HepG2 (cell line): ENCODE measurements at regions not wholly inside any gene's neighbourhood (a gene's known extent, or its start where the extent isn't known, plus 50 kb on each side); places are given as distances from the start of the nearest gene placed in this dataset.

Source experiments
- ATAC-seq: fragments of 200-7000 bp; cut with Tn5 transposase; 3 replicates; pipeline ENCODE4 v1.9.1; 2020; ENCODE audit warnings: mild to moderate bottlenecking, moderate library complexity
- BruUV-seq: library from RNA; stranded (reverse); fragments of 400-500 nt; replicated peaks from 2 replicates; lab custom pipeline; 2021; lab: Mats Ljungman, UMichigan
- CTCF ChIA-PET: fragments of 300-600 bp; formaldehyde crosslinking; extraction: SDS; loops from one replicate; lab custom pipeline; 2021; ENCODE audit warnings: low total read pairs, inconsistent platforms, low intra/inter-chr PET ratio; lab: Yijun Ruan, JAX
- POLR2A ChIA-PET: fragments of 350-600 bp; sonication (Branson Sonifier 250); formaldehyde crosslinking; loops from one replicate; lab custom pipeline; 2020; ENCODE audit warnings: antibody characterized with exemption, inconsistent platforms; lab: Yijun Ruan, JAX
- DNase-seq: peaks from one replicate; pipeline ENCODE4 v3.0.0-alpha.2; 2015; ENCODE audit warnings: low spot score
- FAIRE-seq: peaks from 3 replicates; lab custom pipeline; 2011; peaks lifted over from hg19 to GRCh38; lab: Jason Lieb, UNC
- H2AFZ ChIP-seq: one replicate; pipeline ENCODE4 v1.6.1; 2011; ENCODE audit warnings: low read length, inconsistent platforms
- H3K27ac ChIP-seq: fragments of 300-600 bp; 3 replicates; pipeline ENCODE4 v1.8.0; 2011; ENCODE audit warnings: mixed run types, mild to moderate bottlenecking, mixed read lengths, low read length, inconsistent platforms; ENCODE audit not compliant: insufficient read depth; ENCODE audit errors: extremely low read length
- H3K27me3 ChIP-seq, 2 experiments: fragments of 200-600 bp in 1 of 2; 2 replicates in 1 of 2; 3 replicates in 1 of 2; pipeline versions ENCODE4 v1.6.0 to v1.8.0; 2011; ENCODE audit warnings: low read length in 2 of 2, mild to moderate bottlenecking in 2 of 2, moderate library complexity in 2 of 2, inconsistent platforms in 1 of 2; ENCODE audit not compliant: insufficient read depth in 2 of 2, control insufficient read depth in 1 of 2
- H3K36me3 ChIP-seq, 2 experiments: fragments of 200-600 bp in 1 of 2; replicated peaks in 1 of 2; 2 replicates in 1 of 2; 3 replicates in 1 of 2; pipeline versions ENCODE4 v1.5.1 to v1.8.0; 2011; ENCODE audit warnings: low read length in 2 of 2, inconsistent platforms in 1 of 2; ENCODE audit not compliant: insufficient read depth in 2 of 2, control insufficient read depth in 1 of 2
- H3K4me1 ChIP-seq: 2 replicates; pipeline ENCODE4 v1.5.1; 2012; ENCODE audit warnings: low read length, inconsistent platforms; ENCODE audit not compliant: insufficient read depth
- H3K4me2 ChIP-seq: 2 replicates; pipeline ENCODE4 v1.6.0; 2011; ENCODE audit warnings: low read depth, low read length, inconsistent platforms
- H3K4me3 ChIP-seq, 3 experiments: fragments of 200-600 bp in 1 of 3; sonication (generic), shearing (Covaris generic) in 1 of 3; replicated peaks in 1 of 3; 2 replicates each; pipeline ENCODE4 v1.5.1; 2011 to 2016; ENCODE audit warnings: low read length in 3 of 3, inconsistent platforms in 2 of 3, low read depth in 2 of 3, mild to moderate bottlenecking in 2 of 3, control low read depth in 1 of 3, mixed read lengths in 1 of 3; ENCODE audit not compliant: insufficient read depth in 1 of 3
- H3K79me2 ChIP-seq: one replicate; pipeline ENCODE4 v1.6.1; 2011; ENCODE audit warnings: low read length, inconsistent platforms; ENCODE audit not compliant: insufficient read depth
- H3K9ac ChIP-seq: 2 replicates; pipeline ENCODE4 v1.6.0; 2011; ENCODE audit warnings: mild to moderate bottlenecking, low read depth, low read length, inconsistent platforms; ENCODE audit not compliant: insufficient read depth
- H3K9me3 ChIP-seq: 2 replicates; pipeline ENCODE4 v1.5.1; 2012; ENCODE audit warnings: mild to moderate bottlenecking, low read length
- H4K20me1 ChIP-seq: 2 replicates; pipeline ENCODE4 v1.6.0; 2011; ENCODE audit warnings: inconsistent platforms, mild to moderate bottlenecking, low read length, moderate library complexity; ENCODE audit not compliant: insufficient read depth
- AHR ChIP-seq: IDR thresholded peaks from 2 replicates; pipeline ENCODE4 v1.6.1; 2018; ENCODE audit warnings: missing genetic modification reagents, missing compliant biosample characterization
- BCL6 ChIP-seq: IDR thresholded peaks from 2 replicates; pipeline ENCODE4 v1.6.1; 2016; ENCODE audit warnings: missing genetic modification reagents, missing compliant biosample characterization
- BRCA1 ChIP-seq: sonication (generic); formaldehyde crosslinking; IDR thresholded peaks from 2 replicates; pipeline ENCODE4 v1.4.0; 2020; ENCODE audit warnings: missing genetic modification reagents
- CEBPB ChIP-seq: IDR thresholded peaks from 2 replicates; pipeline ENCODE4 v1.6.1; 2011; ENCODE audit warnings: low read depth, low read length, improper control_type of control experiment, borderline replicate concordance
- HNRNPLL ChIP-seq: fragments of 200-400 bp; formaldehyde crosslinking; IDR thresholded peaks from 2 replicates; pipeline ENCODE4 v1.6.1; 2017; ENCODE audit warnings: mild to moderate bottlenecking, low read depth, low read length; ENCODE audit not compliant: poor library complexity, severe bottlenecking
- KLF6 ChIP-seq: IDR thresholded peaks from 2 replicates; pipeline ENCODE4 v1.8.0; 2016; ENCODE audit warnings: missing biosample characterization, missing genetic modification reagents
- NFE2L1 ChIP-seq: sonication (generic); formaldehyde crosslinking; IDR thresholded peaks from 2 replicates; pipeline ENCODE4 v1.4.0; 2020; ENCODE audit warnings: missing genetic modification reagents, mild to moderate bottlenecking, borderline replicate concordance
- PLSCR1 ChIP-seq: sonication (generic); formaldehyde crosslinking; IDR thresholded peaks from 2 replicates; pipeline ENCODE4 v1.5.0; 2020; ENCODE audit warnings: missing genetic modification reagents, mild to moderate bottlenecking, borderline replicate concordance
- PTBP1 ChIP-seq: fragments of 200-400 bp; formaldehyde crosslinking; IDR thresholded peaks from 2 replicates; pipeline ENCODE4 v1.6.1; 2018; ENCODE audit warnings: low read length, low read depth; ENCODE audit not compliant: poor library complexity, severe bottlenecking
- SP4 ChIP-seq: sonication (generic); formaldehyde crosslinking; IDR thresholded peaks from 2 replicates; pipeline ENCODE4 v1.8.1; 2023; ENCODE audit warnings: mild to moderate bottlenecking, missing genetic modification reagents
- ZBTB34 ChIP-seq: sonication (generic); formaldehyde crosslinking; IDR thresholded peaks from 2 replicates; pipeline ENCODE4 v1.8.0; 2022; ENCODE audit warnings: mild to moderate bottlenecking, missing genetic modification reagents
- ZBTB46 ChIP-seq: sonication (generic); formaldehyde crosslinking; IDR thresholded peaks from 2 replicates; pipeline ENCODE4 v1.4.0; 2020; ENCODE audit warnings: mild to moderate bottlenecking, missing genetic modification reagents, borderline replicate concordance
- ZNF607 ChIP-seq: sonication (generic); formaldehyde crosslinking; IDR thresholded peaks from 2 replicates; pipeline ENCODE4 v1.5.1; 2020; ENCODE audit warnings: missing genetic modification reagents, mild to moderate bottlenecking, borderline replicate concordance
- ZNF883 ChIP-seq: sonication (generic); formaldehyde crosslinking; IDR thresholded peaks from 2 replicates; pipeline ENCODE4 v1.5.1; 2020; ENCODE audit warnings: mild to moderate bottlenecking, missing genetic modification reagents; ENCODE audit errors: not compliant biosample characterization
- WGBS: methylation state at CpG from one replicate; pipeline ENCODE4 v1.1.6; 2017; ENCODE audit warnings: low lambda C conversion rate; 5-methylcytosine and 5-hydroxymethylcytosine counted together
- in situ Hi-C: cut with HindIII; loops from 2 replicates; pipeline ENCODE4 v1.10.0; 2017; ENCODE audit warnings: low pct_unique_long_range_greater_than_20kb; ENCODE audit not compliant: extremely low pct_ligation_motif_present
- intact Hi-C: fragments of 100-400 bp; cut with micrococcal nuclease; formaldehyde crosslinking; loops from one replicate; pipeline ENCODE4 v1.10.0; 2022; ENCODE audit not compliant: unreplicated experiment
- TF ChIP-seq, protein P1 (sequence below): sonication (generic); formaldehyde crosslinking; IDR thresholded peaks from 2 replicates; pipeline ENCODE4 v1.9.0; 2022; ENCODE audit warnings: low read depth, missing genetic modification reagents

DNA sequence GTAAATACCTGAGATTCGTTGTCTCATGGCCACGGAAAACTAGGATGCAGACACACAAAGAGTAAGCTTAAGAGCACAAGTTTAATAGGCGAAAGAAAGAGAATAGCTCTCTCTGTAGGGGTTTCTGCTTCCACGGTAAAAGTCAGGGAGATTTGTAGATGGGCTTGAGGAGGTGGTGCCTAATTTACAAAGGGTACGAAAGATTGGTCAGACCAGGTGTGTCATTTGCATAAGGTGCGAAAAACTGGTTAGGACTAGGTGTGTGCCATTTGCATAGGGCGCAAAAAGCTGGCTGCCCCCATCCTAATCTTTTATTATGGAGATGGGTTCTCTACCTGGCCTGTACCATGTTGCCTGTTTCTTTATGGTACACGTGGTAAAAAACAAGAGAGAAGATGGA is 170.5 kb upstream of the DOK6 start:
- Histone ChIP-seq H3K4me1 (no peaks in the 10 kb centered on the region), H3K4me3 (no peak overlapping the region), H3K9ac (no peak overlapping the region), H3K27me3 (no peaks in the 10 kb centered on the region), H3K9me3 (no peaks in the 10 kb centered on the region), H4K20me1 (no peaks in the 10 kb centered on the region), H3K79me2 (no peaks in the 10 kb centered on the region), H2AFZ (no peak overlapping the region), H3K27ac (no peak overlapping the region), H3K4me2 (no peak overlapping the region), H3K36me3 (no peaks in the 10 kb centered on the region)
- CTCF ChIA-PET = no interaction called here
- no peak for DNase-seq
- no peak for TF ChIP-seq ZBTB46 (CRISPR knock-in tag)
- no peak for TF ChIP-seq ZNF883 (CRISPR knock-in tag)
- TF ChIP-seq NFE2L1 (CRISPR knock-in tag) = no peak
- TF ChIP-seq HNRNPLL = no peak
- no peak for TF ChIP-seq PTBP1
- no peak for TF ChIP-seq ZBTB34 (CRISPR knock-in tag)
- TF ChIP-seq AHR (CRISPR knock-in tag) = no peak
- TF ChIP-seq, protein P1, sequence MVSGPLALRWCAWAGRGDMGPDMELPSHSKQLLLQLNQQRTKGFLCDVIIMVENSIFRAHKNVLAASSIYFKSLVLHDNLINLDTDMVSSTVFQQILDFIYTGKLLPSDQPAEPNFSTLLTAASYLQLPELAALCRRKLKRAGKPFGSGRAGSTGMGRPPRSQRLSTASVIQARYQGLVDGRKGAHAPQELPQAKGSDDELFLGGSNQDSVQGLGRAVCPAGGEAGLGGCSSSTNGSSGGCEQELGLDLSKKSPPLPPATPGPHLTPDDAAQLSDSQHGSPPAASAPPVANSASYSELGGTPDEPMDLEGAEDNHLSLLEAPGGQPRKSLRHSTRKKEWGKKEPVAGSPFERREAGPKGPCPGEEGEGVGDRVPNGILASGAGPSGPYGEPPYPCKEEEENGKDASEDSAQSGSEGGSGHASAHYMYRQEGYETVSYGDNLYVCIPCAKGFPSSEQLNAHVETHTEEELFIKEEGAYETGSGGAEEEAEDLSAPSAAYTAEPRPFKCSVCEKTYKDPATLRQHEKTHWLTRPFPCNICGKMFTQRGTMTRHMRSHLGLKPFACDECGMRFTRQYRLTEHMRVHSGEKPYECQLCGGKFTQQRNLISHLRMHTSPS = no peak
- no peak for TF ChIP-seq BCL6 (CRISPR knock-in tag)
- TF ChIP-seq BRCA1 (CRISPR knock-in tag) = no peak
- TF ChIP-seq PLSCR1 (CRISPR knock-in tag) = no peak
- no peak for TF ChIP-seq CEBPB
- TF ChIP-seq ZNF607 = no peak
- TF ChIP-seq SP4 (CRISPR knock-in tag) = no peak
- TF ChIP-seq KLF6 = no peak
- FAIRE-seq = no peak
- POLR2A ChIA-PET = no interaction called here
- in situ Hi-C loops = no loop called here
- no peak for ATAC-seq
- no TSS peak for BruUV-seq
- WGBS = 37% methylated on average over 8 of the region's 8 CpGs
- intact Hi-C loops = no loop called here
